Astrocyte (in vitro differentiated cells and primary cell): ENCODE measurements at regions not wholly inside any gene's neighbourhood (a gene's known extent, or its start where the extent isn't known, plus 50 kb on each side); places are given as distances from the start of the nearest gene placed in this dataset.

ENCODE experiments used
- DNase-seq: peaks from one replicate; pipeline ENCODE4 v3.0.0-alpha.2; 2010; ENCODE audit warnings: low read depth
- FAIRE-seq: peaks from 2 replicates; lab custom pipeline; 2011; peaks lifted over from hg19 to GRCh38; lab: Jason Lieb, UNC
- H2AFZ ChIP-seq: 2 replicates; pipeline ENCODE4 v1.6.0; 2012; ENCODE audit warnings: low read depth, low read length, inconsistent platforms
- H3K27ac ChIP-seq: 2 replicates; pipeline ENCODE4 v1.5.1; 2011; ENCODE audit warnings: low read depth, low read length, inconsistent platforms
- H3K27me3 ChIP-seq: 2 replicates; pipeline ENCODE4 v1.6.0; 2011; ENCODE audit warnings: low read length, inconsistent platforms; ENCODE audit not compliant: insufficient read depth
- H3K36me3 ChIP-seq: 2 replicates; pipeline ENCODE4 v1.5.1; 2011; ENCODE audit warnings: low read length, inconsistent platforms; ENCODE audit not compliant: insufficient read depth
- H3K4me1 ChIP-seq: 2 replicates; pipeline ENCODE4 v1.5.1; 2011; ENCODE audit warnings: low read length, inconsistent platforms; ENCODE audit not compliant: insufficient read depth
- H3K4me2 ChIP-seq: 2 replicates; pipeline ENCODE4 v1.6.0; 2012; ENCODE audit warnings: low read length, inconsistent platforms
- H3K4me3 ChIP-seq: 2 replicates; pipeline ENCODE4 v1.5.1; 2011; ENCODE audit warnings: low read depth, mild to moderate bottlenecking, low read length, inconsistent platforms; ENCODE audit not compliant: insufficient read depth
- H3K79me2 ChIP-seq: 2 replicates; pipeline ENCODE4 v1.6.0; 2012; ENCODE audit warnings: mild to moderate bottlenecking, low read length, inconsistent platforms; ENCODE audit not compliant: insufficient read depth
- H3K9ac ChIP-seq: 2 replicates; pipeline ENCODE4 v1.6.0; 2012; ENCODE audit warnings: mild to moderate bottlenecking, low read length, inconsistent platforms
- H3K9me3 ChIP-seq: 2 replicates; pipeline ENCODE4 v1.5.1; 2012; ENCODE audit warnings: low read depth, mild to moderate bottlenecking, low read length, inconsistent platforms; ENCODE audit not compliant: insufficient read depth
- H4K20me1 ChIP-seq: 2 replicates; pipeline ENCODE4 v1.6.0; 2012; ENCODE audit warnings: low read length, inconsistent platforms; ENCODE audit not compliant: insufficient read depth
- H3K27ac Mint-ChIP-seq: one replicate; pipeline ENCODE4 v1.8.0; 2021; ENCODE audit warnings: mild to moderate bottlenecking, mixed read lengths; ENCODE audit not compliant: unreplicated experiment
- H3K27me3 Mint-ChIP-seq: one replicate; pipeline ENCODE4 v1.8.0; 2021; ENCODE audit warnings: low read depth, mixed read lengths; ENCODE audit not compliant: unreplicated experiment
- H3K36me3 Mint-ChIP-seq: one replicate; pipeline ENCODE4 v1.8.0; 2021; ENCODE audit warnings: low read depth, mixed read lengths; ENCODE audit not compliant: unreplicated experiment
- H3K4me1 Mint-ChIP-seq: one replicate; pipeline ENCODE4 v1.8.0; 2021; ENCODE audit warnings: low read depth, mixed read lengths; ENCODE audit not compliant: unreplicated experiment
- H3K4me3 Mint-ChIP-seq: one replicate; pipeline ENCODE4 v1.8.0; 2021; ENCODE audit warnings: mild to moderate bottlenecking, moderate library complexity, mixed read lengths; ENCODE audit not compliant: unreplicated experiment
- H3K9me3 Mint-ChIP-seq: one replicate; pipeline ENCODE4 v1.8.0; 2021; ENCODE audit warnings: mild to moderate bottlenecking, mixed read lengths; ENCODE audit not compliant: unreplicated experiment
- EZH2 ChIP-seq: IDR thresholded peaks from 2 replicates; pipeline ENCODE4 v1.6.1; 2012; ENCODE audit warnings: mild to moderate bottlenecking, low read length, inconsistent platforms; ENCODE audit not compliant: insufficient read depth
- TF ChIP-seq, protein P1 (sequence below): IDR thresholded peaks from 2 replicates; pipeline ENCODE4 v1.5.1; 2011; ENCODE audit warnings: low read depth, mild to moderate bottlenecking, inconsistent platforms, low read length, moderate library complexity; ENCODE audit not compliant: insufficient read depth

DNA sequence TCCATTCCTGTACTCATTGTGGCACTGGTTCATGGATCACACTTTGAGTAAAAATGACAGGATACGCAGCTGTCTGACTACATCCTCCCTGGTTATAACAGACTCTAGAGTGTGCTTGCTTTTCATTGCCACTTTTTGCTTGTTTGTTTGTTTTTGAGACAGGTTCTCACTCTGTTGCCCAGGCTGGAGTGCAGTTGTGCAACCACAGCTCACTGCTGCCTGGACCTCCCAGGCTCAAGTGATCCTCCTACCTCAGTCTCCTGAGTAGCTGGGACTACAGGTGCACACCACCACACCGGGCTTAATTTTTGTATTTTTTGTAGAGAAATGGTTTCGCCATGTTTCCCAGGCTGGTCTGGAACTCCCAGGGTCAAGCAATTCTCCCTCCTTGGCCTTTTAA is 89.3 kb upstream of the ROBO2 start:
- FAIRE-seq, result no peak
- H3K4me3 Mint-ChIP-seq, result no peak overlapping the region

DNA sequence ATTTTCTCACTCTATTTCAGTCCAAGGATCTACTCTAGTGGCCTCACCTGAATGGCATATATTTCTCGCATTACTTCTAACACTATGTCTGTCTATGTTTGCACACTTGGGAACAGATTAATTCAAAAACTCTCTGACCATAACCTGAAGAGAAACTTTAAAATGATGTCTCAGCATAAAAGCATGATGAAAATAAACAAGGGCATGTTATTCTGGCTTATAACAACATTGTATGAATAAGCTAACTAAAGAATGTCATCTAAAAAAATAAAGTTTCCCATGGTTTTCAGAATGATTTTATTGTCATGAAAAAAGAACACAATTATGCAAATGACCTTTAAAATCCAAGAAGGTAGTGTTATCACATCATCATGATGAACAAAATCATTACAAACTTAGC is 85.5 kb upstream of the ROBO2 start:
- H3K27ac Mint-ChIP-seq, result no peak overlapping the region
- Histone ChIP-seq H3K9me3 (no peaks in the 10 kb centered on the region), H3K79me2 (no peaks in the 10 kb centered on the region), H3K4me2 (no peak overlapping the region), H3K4me3 (no peak overlapping the region), H4K20me1 (no peaks in the 10 kb centered on the region), H3K27ac (no peak overlapping the region), H3K27me3 (no peaks in the 10 kb centered on the region), H2AFZ (no peak overlapping the region), H3K4me1 (peaks cover 4% of the 10 kb centered on the region), H3K36me3 (no peaks in the 10 kb centered on the region), H3K9ac (no peak overlapping the region)
- DNase-seq, result no peak
- no peaks in the 10 kb centered on the region for H3K36me3 Mint-ChIP-seq
- no peak for FAIRE-seq
- TF ChIP-seq EZH2, result no peak
- TF ChIP-seq, protein P1, sequence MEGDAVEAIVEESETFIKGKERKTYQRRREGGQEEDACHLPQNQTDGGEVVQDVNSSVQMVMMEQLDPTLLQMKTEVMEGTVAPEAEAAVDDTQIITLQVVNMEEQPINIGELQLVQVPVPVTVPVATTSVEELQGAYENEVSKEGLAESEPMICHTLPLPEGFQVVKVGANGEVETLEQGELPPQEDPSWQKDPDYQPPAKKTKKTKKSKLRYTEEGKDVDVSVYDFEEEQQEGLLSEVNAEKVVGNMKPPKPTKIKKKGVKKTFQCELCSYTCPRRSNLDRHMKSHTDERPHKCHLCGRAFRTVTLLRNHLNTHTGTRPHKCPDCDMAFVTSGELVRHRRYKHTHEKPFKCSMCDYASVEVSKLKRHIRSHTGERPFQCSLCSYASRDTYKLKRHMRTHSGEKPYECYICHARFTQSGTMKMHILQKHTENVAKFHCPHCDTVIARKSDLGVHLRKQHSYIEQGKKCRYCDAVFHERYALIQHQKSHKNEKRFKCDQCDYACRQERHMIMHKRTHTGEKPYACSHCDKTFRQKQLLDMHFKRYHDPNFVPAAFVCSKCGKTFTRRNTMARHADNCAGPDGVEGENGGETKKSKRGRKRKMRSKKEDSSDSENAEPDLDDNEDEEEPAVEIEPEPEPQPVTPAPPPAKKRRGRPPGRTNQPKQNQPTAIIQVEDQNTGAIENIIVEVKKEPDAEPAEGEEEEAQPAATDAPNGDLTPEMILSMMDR, result no peak
- H3K4me1 Mint-ChIP-seq, result no peaks in the 10 kb centered on the region
- H3K4me3 Mint-ChIP-seq, result no peak overlapping the region
- no peaks in the 10 kb centered on the region for H3K9me3 Mint-ChIP-seq
- no peaks in the 10 kb centered on the region for H3K27me3 Mint-ChIP-seq

More for the DNA sequence above, 89.3 kb upstream of the ROBO2 start:
- no peak overlapping the region for H3K27ac Mint-ChIP-seq
- H3K4me3 ChIP-seq, result no peak overlapping the region
- H4K20me1 ChIP-seq, result no peaks in the 10 kb centered on the region
- H3K27me3 Mint-ChIP-seq, result no peaks in the 10 kb centered on the region
- H3K9me3 Mint-ChIP-seq, result peaks cover 2% of the 10 kb centered on the region
- H3K4me1 Mint-ChIP-seq, result no peaks in the 10 kb centered on the region
- no peak for DNase-seq
- no peaks in the 10 kb centered on the region for H3K27me3 ChIP-seq
- H3K4me1 ChIP-seq, result peaks cover 4% of the 10 kb centered on the region
- TF ChIP-seq, protein P1, result no peak
- no peak for TF ChIP-seq EZH2
- H3K9ac ChIP-seq, result no peak overlapping the region
- no peak overlapping the region for H3K4me2 ChIP-seq
- no peaks in the 10 kb centered on the region for H3K36me3 Mint-ChIP-seq
- no peak overlapping the region for H3K27ac ChIP-seq
- H3K36me3 ChIP-seq, result no peaks in the 10 kb centered on the region
- H2AFZ ChIP-seq, result no peak overlapping the region
- H3K9me3 ChIP-seq, result no peaks in the 10 kb centered on the region
- H3K79me2 ChIP-seq, result no peaks in the 10 kb centered on the region

DNA sequence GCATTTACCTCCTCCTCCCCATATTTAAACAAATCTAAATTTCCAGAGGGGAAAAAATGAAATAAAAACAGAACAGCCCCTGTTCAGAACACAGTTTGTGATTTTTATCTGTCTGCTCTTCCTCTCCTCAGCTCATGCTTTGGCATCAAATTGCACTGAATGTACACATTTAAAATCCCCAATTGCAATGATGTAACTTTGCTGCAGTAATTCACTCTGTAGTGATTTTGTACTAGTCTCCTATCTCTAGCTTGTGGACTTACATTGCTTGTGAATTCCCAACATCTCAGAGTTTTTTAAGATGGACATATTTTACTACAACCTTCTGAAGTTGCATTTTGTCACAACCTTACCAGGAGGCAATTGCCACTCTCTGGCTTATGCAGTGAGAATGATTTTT is 81.6 kb upstream of the ROBO2 start:
- Histone ChIP-seq H3K27me3 (no peaks in the 10 kb centered on the region), H3K4me1 (peaks cover 4% of the 10 kb centered on the region), H3K9ac (no peak overlapping the region), H3K79me2 (no peaks in the 10 kb centered on the region), H3K4me3 (no peak overlapping the region), H3K36me3 (no peaks in the 10 kb centered on the region), H2AFZ (no peak overlapping the region), H3K4me2 (no peak overlapping the region), H3K9me3 (no peaks in the 10 kb centered on the region), H3K27ac (no peak overlapping the region), H4K20me1 (no peaks in the 10 kb centered on the region)
- H3K36me3 Mint-ChIP-seq, result no peaks in the 10 kb centered on the region
- DNase-seq (no peak), FAIRE-seq (no peak)
- no peaks in the 10 kb centered on the region for H3K27me3 Mint-ChIP-seq
- H3K4me1 Mint-ChIP-seq, result no peaks in the 10 kb centered on the region
- no peak overlapping the region for H3K4me3 Mint-ChIP-seq
- H3K9me3 Mint-ChIP-seq, result no peaks in the 10 kb centered on the region
- TF ChIP-seq, protein P1, result no peak
- TF ChIP-seq EZH2, result no peak
- no peak overlapping the region for H3K27ac Mint-ChIP-seq
